Astrocyte of the cerebellum (primary cell): ENCODE measurements at regions not wholly inside any gene's neighbourhood (a gene's known extent, or its start where the extent isn't known, plus 50 kb on each side); places are given as distances from the start of the nearest gene placed in this dataset.

Source experiments
- DNase-seq: peaks from one replicate; pipeline ENCODE4 v3.0.0-alpha.2; 2011; ENCODE audit warnings: low read depth
- H3K4me3 ChIP-seq: 2 replicates; pipeline ENCODE4 v1.5.1; 2011; ENCODE audit warnings: mild to moderate bottlenecking, low read depth, low read length, moderate library complexity
- CTCF ChIP-seq: IDR thresholded peaks from 2 replicates; pipeline ENCODE4 v1.5.1; 2012; ENCODE audit warnings: low read length, low read depth, moderate library complexity, mild to moderate bottlenecking; ENCODE audit errors: missing control alignments
- in situ Hi-C: cut with HindIII; loops from 2 replicates; pipeline ENCODE4 v1.10.0; 2017; ENCODE audit warnings: low sequenced_read_pairs

DNA sequence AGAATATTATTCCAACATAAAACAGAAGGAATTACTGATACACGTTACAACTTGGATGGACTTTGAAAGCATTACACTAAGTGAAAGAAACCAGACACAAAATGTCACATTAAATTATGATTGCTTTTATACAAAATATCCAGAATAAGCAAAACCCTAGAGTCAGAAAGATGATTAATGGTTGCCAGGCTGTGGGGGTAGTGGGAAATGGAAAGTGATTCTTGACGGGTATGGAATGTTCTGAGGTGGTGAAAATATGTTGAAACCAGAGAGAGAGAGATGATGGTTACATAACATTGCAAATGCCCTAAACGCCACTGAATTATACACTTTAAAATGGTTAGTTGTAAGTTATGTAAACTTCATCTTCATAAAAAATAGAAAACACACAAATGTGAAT, 1057.2 kb upstream of the TMEFF2 start:
- in situ Hi-C loops: no loop called here
- TF ChIP-seq CTCF: no peak
- H3K4me3 ChIP-seq: no peak overlapping the region
- no peak for DNase-seq

DNA sequence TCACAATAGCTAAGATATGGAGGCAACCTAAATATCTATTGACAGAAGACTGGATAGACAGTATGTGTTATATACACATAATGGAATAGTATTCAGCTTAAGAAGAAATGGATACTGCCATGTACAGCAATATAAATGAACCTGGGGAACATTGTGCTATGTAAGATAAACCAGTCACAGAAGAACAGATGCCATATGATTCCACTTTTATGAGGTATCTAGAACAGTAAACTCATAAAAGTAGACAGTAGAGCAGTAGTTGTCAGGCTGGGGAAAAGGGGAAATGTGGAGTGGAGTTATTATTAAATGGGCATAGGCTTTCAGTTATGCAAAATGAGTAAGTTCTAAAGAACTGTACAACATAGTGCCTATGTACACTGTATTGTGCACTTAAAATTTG, 1055.7 kb upstream of the TMEFF2 start:
- DNase-seq: no peak
- TF ChIP-seq CTCF: no peak
- in situ Hi-C loops: no loop called here
- no peak overlapping the region for H3K4me3 ChIP-seq

GRCh38 chr2:193240752-193241151, 1046.0 kb upstream of the TMEFF2 start:
- TF ChIP-seq CTCF: peak; percentile 20
- H3K4me3 ChIP-seq: no peak overlapping the region
- in situ Hi-C loops: no loop called here
- no peak for DNase-seq

DNA sequence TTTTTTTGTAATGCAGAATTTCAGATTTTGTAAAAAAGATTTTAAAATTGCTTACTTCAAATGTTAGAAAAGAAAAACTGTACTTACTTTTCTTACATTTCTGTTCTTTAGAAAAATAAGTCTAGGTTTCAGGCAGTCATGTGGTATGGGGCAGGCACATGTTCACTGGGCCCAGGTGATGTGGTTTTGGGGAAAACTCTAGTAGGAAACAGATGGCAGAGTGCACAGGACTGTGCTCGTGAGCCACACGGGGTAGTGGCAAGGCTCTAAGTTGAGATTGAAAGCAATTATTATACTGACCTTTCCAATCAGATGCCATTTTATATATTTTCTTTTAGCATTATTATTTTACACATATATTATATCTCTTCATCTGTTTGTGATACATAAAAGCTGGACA, 1036.9 kb upstream of the TMEFF2 start:
- in situ Hi-C loops: no loop called here
- TF ChIP-seq CTCF: no peak
- no peak for DNase-seq
- H3K4me3 ChIP-seq: no peak overlapping the region

- TF ChIP-seq CTCF: no peak
- no peak overlapping the region for H3K4me3 ChIP-seq
- in situ Hi-C loops: no loop called here
- DNase-seq: no peak
These were observed 1033.5 kb upstream of the TMEFF2 start for GRCh38 chr2:193228276-193228675.

DNA sequence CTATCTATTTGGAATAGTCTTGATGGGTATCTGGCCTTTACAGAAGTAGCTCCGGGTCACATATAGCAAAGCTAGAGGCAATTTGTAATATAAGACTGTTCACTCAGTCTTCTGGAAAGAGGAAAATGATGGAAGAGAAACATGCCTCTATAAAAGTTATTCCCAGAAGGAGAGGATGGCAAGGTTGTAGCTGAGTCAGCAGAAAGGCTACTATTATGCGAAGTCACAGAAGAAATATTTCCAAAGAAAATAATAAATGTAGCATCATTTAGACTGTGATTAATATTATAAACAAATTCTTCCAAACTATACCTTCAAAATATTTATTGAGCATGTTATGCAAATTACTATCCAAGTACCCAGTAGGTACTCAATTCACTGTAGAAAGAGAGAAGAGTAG, 1027.7 kb upstream of the TMEFF2 start:
- in situ Hi-C loops: no loop called here
- H3K4me3 ChIP-seq: no peak overlapping the region
- TF ChIP-seq CTCF: no peak
- DNase-seq: no peak

DNA sequence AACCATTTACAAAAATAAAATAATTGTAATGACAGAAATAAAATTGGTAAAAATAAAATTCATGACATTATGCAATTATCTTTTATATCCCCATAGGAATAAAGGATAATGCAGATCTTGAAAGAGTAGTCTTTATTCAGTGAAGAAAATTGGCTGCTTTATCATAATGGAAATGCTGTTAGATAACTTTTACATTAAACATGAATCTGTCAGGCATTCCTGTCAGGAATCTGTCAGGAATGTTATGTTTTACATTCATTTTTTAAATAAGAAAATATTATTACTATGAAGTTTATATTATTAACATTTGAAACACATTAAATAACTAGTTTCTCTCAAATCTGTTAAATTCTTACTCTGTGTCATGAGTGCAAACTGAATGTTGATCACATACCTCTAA, 1024.7 kb upstream of the TMEFF2 start:
- no peak overlapping the region for H3K4me3 ChIP-seq
- in situ Hi-C loops: no loop called here
- DNase-seq: no peak
- no peak for TF ChIP-seq CTCF
